ENCODE measurements at regions not wholly inside any gene's neighbourhood (a gene's known extent, or its start where the extent isn't known, plus 50 kb on each side); places are given as distances from the start of the nearest gene placed in this dataset.

GRCh38 chr22:26848244-26848920, 191.0 kb downstream of the MIAT start:
- no peak for DNase-seq

- DNase-seq = no peak
Measured at GRCh38 chr22:26849575-26849974, 192.2 kb downstream of the MIAT start.

DNA sequence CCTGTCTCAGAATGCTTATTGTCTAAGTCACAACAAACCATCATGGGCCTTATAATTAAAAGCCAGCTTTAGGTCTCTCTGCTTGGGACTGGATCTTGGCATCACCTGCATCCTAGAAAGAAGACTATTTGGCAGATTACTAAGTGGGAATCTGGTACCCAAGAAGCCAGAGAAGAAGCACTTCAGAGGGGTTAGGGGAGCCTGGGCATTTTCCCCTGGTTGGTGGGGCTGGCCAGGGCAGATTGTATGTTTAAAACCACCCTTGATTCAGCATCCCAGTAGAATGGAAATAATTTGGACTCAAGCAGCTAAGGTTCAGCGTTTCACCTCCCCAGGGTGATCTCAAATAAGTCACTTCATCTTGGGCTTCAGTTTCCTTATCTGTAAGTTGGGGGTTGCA, 193.7 kb downstream of the MIAT start:
- no peak for DNase-seq

GRCh38 chr22:26852176-26852575, 194.8 kb downstream of the MIAT start:
- no peak for DNase-seq

GRCh38 chr22:26853071-26853470, 195.7 kb downstream of the MIAT start:
- no peak for DNase-seq

DNA sequence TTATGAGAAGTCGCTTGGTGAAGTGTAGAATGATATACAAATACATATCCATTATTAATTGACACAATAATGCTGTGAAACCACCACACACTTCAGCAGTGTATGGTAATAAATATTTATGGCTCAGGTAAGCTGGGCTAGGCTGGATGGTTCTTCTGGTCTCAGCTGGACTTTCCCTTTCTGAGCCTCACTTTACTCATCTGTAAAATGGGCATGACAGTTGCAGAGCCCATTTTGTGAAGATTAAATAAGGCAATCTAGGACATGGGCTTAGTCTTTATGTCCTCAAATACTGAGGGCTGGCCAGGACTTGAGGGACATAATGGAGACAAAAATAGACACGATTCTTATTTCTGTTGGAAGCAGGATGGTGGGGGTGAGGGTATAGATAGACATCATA, 196.1 kb downstream of the MIAT start:
- no peak for DNase-seq

- DNase-seq = no peak
Measured at GRCh38 chr22:26857169-26857568, 199.8 kb downstream of the MIAT start.

GRCh38 chr22:26860301-26860700, 202.9 kb downstream of the MIAT start:
- DNase-seq = no peak

- DNase-seq = no peak
Measured at GRCh38 chr22:26865021-26865420, 207.6 kb downstream of the MIAT start.

DNA sequence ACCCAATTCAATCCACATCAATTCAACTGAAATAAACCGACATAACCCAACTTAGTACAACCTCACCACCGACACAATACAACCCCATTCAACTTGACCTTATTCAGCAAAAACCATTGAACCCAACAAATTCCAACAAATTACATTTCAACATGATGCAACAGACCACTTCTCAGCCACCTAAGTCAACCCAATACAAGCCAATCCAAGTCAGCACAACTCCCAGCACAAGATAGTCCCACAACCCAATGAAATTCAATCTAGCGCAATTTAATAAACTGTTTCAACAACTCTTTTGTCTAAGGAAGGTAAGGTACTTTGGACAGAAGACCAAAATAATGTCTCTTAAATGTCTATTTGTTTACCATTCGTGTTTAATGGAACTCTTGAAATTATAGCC, 226.0 kb downstream of the MIAT start:
- no peak for DNase-seq

- no peak for DNase-seq
Measured at GRCh38 chr22:26884921-26885320, 227.5 kb downstream of the MIAT start.

DNA sequence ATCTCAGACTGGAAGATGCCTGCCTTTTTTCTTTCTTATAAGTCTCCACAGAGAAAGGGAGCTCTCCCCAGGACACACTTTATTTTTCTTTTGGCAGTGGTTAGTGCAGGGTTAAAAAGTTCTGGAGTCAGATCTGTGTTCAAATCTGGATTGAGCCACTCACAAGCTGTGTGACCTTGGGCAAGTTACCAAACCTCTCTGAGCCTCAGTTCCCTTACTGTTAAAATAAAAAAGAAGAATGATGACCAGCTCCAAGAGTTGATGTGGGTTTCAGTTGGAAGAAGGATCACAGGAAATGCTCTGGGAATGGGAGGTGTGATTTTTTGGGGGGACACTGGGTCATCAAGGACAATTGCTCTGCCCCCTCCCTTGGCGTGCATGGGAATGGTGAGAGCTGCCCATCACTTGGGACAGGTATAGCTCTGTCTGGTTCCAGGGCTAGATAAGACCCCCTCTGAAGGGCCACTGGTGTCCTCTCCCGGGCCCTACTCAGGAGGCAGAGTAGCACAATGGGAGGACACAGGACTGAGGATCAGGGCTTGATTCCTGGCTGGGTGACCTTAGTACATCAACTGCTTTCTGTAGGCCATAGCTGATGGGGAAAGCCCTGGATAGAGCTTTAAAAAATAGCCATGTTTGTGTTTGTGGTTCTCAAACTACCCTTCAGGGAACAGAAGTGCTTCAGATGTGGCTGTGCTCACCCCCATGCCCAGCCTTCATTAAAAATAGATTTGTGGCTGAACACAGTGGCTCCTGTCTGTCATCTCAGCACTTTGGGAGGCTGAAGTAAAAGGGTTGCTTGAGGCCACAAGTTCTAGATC, 228.3 kb downstream of the MIAT start:
- DNase-seq = no peak

DNA sequence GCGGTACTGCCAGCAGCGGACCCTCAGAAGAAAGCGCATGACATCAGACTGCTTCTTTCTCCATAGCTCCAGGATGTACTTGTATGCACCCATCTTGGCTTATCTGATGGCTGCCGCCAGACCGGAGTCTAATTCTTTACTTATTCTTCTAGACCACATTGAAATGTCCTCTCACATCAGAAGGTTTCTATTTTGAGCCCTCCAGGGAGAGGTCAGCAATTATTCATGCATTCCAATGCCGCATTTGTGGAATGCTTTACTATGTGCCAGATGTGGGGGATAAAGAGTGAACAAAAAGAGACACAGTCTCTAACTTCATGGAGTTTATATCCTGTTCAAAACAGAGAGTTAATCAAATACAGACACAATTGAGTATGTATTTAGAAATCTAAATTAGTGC, 230.1 kb downstream of the MIAT start:
- no peak for DNase-seq

GRCh38 chr22:26887916-26888315, 230.5 kb downstream of the MIAT start:
- DNase-seq = no peak

GRCh38 chr22:26888887-26889286, 231.5 kb downstream of the MIAT start:
- DNase-seq = no peak

DNA sequence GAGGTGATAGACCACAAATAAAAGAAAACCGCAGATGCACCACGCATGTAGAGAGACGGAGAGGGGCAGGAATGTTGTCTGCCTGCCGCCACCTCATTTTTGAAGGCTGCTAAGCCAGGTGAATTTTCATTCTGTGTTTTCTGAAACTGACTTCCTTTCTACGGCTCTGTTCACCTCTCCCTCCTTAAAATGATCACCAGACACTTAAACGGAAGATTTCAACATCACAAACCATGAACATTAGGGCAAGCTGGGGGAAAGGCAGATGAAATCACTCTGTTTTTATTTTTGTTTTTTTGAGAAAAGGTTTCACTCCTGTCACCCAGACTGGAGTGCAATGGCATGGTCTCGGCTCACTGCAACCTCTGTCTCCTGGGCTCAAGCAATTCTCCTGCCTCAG, 232.4 kb downstream of the MIAT start:
- no peak for DNase-seq

DNA sequence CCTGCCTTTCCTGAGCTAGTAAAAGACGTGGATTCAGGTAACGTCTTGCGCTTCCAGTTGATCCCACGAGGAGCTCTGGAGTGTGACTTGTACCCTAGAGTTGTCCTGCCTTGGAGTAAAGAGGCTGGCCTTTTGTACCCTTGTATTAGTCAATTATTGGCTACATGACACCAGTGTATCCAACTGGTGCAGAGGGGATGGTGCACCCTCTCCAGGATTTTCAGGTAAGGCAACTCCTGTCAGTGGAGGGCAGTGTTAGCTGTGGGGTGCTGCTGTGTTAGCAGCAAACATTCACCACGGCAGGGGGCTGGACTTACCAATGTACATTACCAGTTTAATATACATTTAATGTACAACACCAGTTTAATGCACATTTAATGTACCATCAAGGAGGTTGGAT, 233.5 kb downstream of the MIAT start:
- DNase-seq = no peak

GRCh38 chr22:26891429-26891828, 234.0 kb downstream of the MIAT start:
- no peak for DNase-seq

DNA sequence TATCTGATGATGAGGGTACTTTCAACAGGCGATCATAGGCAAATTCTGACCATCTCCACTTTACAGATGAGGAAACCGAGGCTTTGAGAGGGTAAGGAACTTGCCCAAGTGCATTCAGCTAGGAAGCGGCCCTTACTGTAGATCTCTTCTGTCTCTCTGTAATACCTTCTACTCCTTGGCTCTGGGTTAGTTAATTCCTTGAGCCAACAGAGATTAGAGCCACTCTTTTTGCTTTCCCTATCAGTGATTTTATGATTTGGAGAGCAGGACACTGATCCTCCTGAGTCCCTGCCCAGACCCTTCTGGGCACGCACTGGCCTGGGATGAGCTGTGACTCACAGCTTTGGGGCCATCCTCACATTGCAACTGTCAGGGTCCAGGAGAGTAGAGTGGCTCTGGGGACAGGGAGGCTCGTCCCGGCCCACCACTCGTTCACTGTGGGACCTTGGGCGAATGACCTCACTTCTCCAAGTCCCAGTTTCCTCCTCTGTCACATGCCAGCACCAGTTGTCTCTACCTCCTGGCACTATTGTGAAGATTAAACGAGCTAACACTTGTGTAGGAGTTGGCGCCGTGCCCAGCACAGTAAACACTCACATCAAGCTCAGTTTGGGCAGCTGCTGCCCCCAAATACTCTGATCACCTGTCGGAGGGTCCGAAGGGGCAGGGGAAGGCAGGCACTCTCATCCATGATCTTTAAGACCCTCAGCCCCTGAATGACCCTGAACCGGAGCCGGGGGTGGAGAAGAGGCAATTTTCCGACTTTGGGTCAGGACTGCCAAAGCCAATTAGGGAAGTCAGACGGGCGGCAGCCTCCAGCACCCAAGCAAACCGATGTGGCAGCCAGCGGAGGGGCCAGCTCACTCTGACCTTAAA, 235.0 kb downstream of the MIAT start:
- no peak for DNase-seq

- no peak for DNase-seq
Measured at GRCh38 chr22:26893173-26894110, 236.1 kb downstream of the MIAT start.

GRCh38 chr22:26894362-26894761, 237.0 kb downstream of the MIAT start:
- no peak for DNase-seq

DNA sequence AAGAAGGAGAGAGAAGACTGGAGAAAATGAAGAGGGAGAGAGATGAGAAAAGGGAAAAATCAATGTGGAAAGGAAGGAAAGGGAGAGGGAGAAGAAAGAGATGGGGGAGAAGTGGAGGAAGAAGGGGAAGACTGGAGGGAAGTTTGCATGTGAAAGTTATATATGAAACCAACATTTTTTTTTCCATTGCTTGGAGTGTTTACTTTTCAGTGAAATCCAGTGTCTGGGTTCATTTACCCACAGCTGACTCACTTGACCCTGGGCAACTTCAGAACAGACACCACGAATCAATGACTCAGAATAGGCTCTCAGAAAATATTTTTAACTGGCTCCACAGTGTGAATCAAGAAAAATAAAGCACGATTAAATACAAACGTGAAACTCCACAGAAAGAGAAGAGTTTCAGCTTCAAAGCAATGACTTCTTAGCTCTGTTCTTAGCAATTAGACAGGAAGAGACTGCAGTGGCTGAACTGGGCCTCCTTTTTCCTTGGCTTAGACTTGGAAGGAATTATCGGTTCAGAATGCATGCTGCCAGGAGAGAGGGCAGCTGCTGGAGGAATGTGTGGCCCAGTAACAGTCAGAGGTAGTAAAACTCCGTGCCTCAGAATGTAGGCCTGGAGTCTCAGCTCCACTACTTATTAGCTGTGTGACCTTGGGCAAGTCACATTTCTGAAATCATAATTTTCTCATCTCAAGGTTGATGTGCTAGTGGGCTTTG, 237.5 kb downstream of the MIAT start:
- DNase-seq = no peak
